H1 (cell line): ENCODE measurements at regions not wholly inside any gene's neighbourhood (a gene's known extent, or its start where the extent isn't known, plus 50 kb on each side); places are given as distances from the start of the nearest gene placed in this dataset.

ENCODE experiments used
- CTCF ChIA-PET: fragments of 300-600 bp; sonication (Branson Sonifier 250); formaldehyde crosslinking; loops from one replicate; lab custom pipeline; 2021; ENCODE audit not compliant: partially characterized antibody; lab: Charles Lee
- POLR2A ChIA-PET: fragments of 300-600 bp; sonication (Branson Sonifier 250); formaldehyde crosslinking; loops from one replicate; lab custom pipeline; 2021; ENCODE audit warnings: inconsistent platforms; ENCODE audit not compliant: partially characterized antibody; lab: Charles Lee
- DNase-seq, 2 experiments: peaks; one replicate each; pipeline versions ENCODE4 v3.0.0 to v3.0.0-alpha.2; 2010 to 2022; ENCODE audit warnings: low spot score in 2 of 2, low read depth in 1 of 2, mixed read lengths in 1 of 2
- FAIRE-seq: peaks from 2 replicates; lab custom pipeline; 2011; peaks lifted over from hg19 to GRCh38; lab: Jason Lieb, UNC
- H2AFZ ChIP-seq: 2 replicates; pipeline ENCODE4 v1.8.1; 2012; ENCODE audit warnings: low read length, inconsistent platforms
- H2AK5ac ChIP-seq: 2 replicates; pipeline ENCODE4 v1.6.1; 2013; ENCODE audit warnings: low read depth, low read length
- H2BK120ac ChIP-seq: replicated peaks from 2 replicates; pipeline ENCODE3; 2013; ENCODE audit warnings: low read depth, low read length, inconsistent platforms
- H2BK12ac ChIP-seq: 2 replicates; pipeline ENCODE4 v1.6.1; 2013; ENCODE audit warnings: low read depth, low read length
- H2BK15ac ChIP-seq: 2 replicates; pipeline ENCODE4 v1.6.1; 2013; ENCODE audit warnings: low read length
- H2BK20ac ChIP-seq: 2 replicates; pipeline ENCODE4 v1.6.1; 2013; ENCODE audit warnings: low read length
- H2BK5ac ChIP-seq: 2 replicates; pipeline ENCODE4 v1.6.1; 2013; ENCODE audit warnings: low read depth, low read length
- H3K14ac ChIP-seq: 2 replicates; pipeline ENCODE4 v1.6.1; 2013; ENCODE audit warnings: inconsistent platforms; ENCODE audit not compliant: insufficient read length
- H3K18ac ChIP-seq: 2 replicates; pipeline ENCODE4 v1.6.1; 2013; ENCODE audit warnings: low read length; ENCODE audit errors: extremely low read depth
- H3K23ac ChIP-seq: 2 replicates; pipeline ENCODE4 v1.6.1; 2013; ENCODE audit warnings: inconsistent platforms; ENCODE audit not compliant: insufficient read length
- H3K23me2 ChIP-seq: 2 replicates; pipeline ENCODE4 v1.6.1; 2013; ENCODE audit warnings: low read depth, low read length
- H3K27ac ChIP-seq: 2 replicates; pipeline ENCODE4 v1.6.1; 2011; ENCODE audit warnings: low read depth, low read length, inconsistent platforms
- H3K27me3 ChIP-seq, 4 experiments: replicated peaks in 1 of 4; 1 replicate in 1 of 4; 2 replicates in 3 of 4; pipeline versions ENCODE4 v1.6.1 to v1.8.1; 2011 to 2013; ENCODE audit warnings: low read length in 3 of 4, mild to moderate bottlenecking in 3 of 4, inconsistent platforms in 2 of 4, mixed read lengths in 2 of 4, moderate library complexity in 1 of 4; ENCODE audit not compliant: control insufficient read depth in 3 of 4, insufficient read depth in 3 of 4; ENCODE audit errors: extremely low read depth in 1 of 4
- H3K36me3 ChIP-seq, 4 experiments: 2 replicates each; pipeline versions ENCODE4 v1.6.1 to v1.8.1; 2011 to 2013; ENCODE audit warnings: mild to moderate bottlenecking in 4 of 4, low read length in 3 of 4, moderate library complexity in 2 of 4, control low read depth in 1 of 4, inconsistent platforms in 1 of 4; ENCODE audit not compliant: insufficient read depth in 4 of 4, control insufficient read depth in 2 of 4
- H3K4ac ChIP-seq: replicated peaks from 2 replicates; pipeline ENCODE3; 2013; ENCODE audit warnings: low read length, low read depth, mixed read lengths, inconsistent platforms; ENCODE audit not compliant: insufficient read length
- H3K4me1 ChIP-seq, 4 experiments: replicated peaks in 1 of 4; 1 replicate in 1 of 4; 2 replicates in 3 of 4; pipeline versions ENCODE4 v1.6.1 to v1.8.1; 2011 to 2013; ENCODE audit warnings: low read length in 3 of 4, inconsistent platforms in 2 of 4, mixed read lengths in 1 of 4; ENCODE audit not compliant: insufficient read depth in 4 of 4, control insufficient read depth in 3 of 4
- H3K4me2 ChIP-seq, 2 experiments: 2 replicates each; pipeline versions ENCODE4 v1.6.1 to v1.8.1; 2011 to 2013; ENCODE audit warnings: low read depth in 2 of 2, low read length in 2 of 2, control low read depth in 1 of 2, inconsistent platforms in 1 of 2, mild to moderate bottlenecking in 1 of 2; ENCODE audit not compliant: insufficient read depth in 1 of 2
- H3K4me3 ChIP-seq, 4 experiments: fragments of 200-600, 300-600 bp in 1 of 4; sonication (generic), shearing (Covaris generic), sonication (Bioruptor Twin) in 1 of 4; 2 replicates each; pipeline versions ENCODE4 v1.5.1 to v1.8.1; 2011 to 2016; ENCODE audit warnings: low read length in 4 of 4, low read depth in 3 of 4, control low read depth in 2 of 4, inconsistent platforms in 2 of 4, mild to moderate bottlenecking in 2 of 4, mixed read lengths in 1 of 4, moderate library complexity in 1 of 4; ENCODE audit not compliant: insufficient read depth in 2 of 4; ENCODE audit errors: extremely low read depth in 1 of 4
- H3K56ac ChIP-seq: replicated peaks from 2 replicates; pipeline ENCODE3; 2013; ENCODE audit warnings: low read depth, mild to moderate bottlenecking, mixed read lengths, low read length, inconsistent platforms; ENCODE audit not compliant: insufficient read length
- H3K79me1 ChIP-seq: 2 replicates; pipeline ENCODE4 v1.6.1; 2013; ENCODE audit warnings: low read depth, low read length, control low read depth
- H3K79me2 ChIP-seq, 2 experiments: 2 replicates each; pipeline versions ENCODE4 v1.6.1 to v1.8.1; 2012 to 2013; ENCODE audit warnings: low read length in 2 of 2, mild to moderate bottlenecking in 2 of 2, inconsistent platforms in 1 of 2; ENCODE audit not compliant: insufficient read depth in 2 of 2, control insufficient read depth in 1 of 2
- H3K9ac ChIP-seq, 4 experiments: replicated peaks in 1 of 4; 1 replicate in 1 of 4; 2 replicates in 3 of 4; pipeline versions ENCODE4 v1.6.1 to v1.8.1; 2011 to 2013; ENCODE audit warnings: low read depth in 3 of 4, low read length in 3 of 4, control low read depth in 2 of 4, mild to moderate bottlenecking in 2 of 4, moderate library complexity in 2 of 4, inconsistent platforms in 1 of 4; ENCODE audit errors: extremely low read depth in 1 of 4
- H3K9me3 ChIP-seq, 2 experiments: 2 replicates each; pipeline versions ENCODE4 v1.6.1 to v1.8.1; 2012 to 2013; ENCODE audit warnings: mild to moderate bottlenecking in 2 of 2, moderate library complexity in 2 of 2, control low read depth in 1 of 2, inconsistent platforms in 1 of 2, low read depth in 1 of 2, low read length in 1 of 2, mixed read lengths in 1 of 2; ENCODE audit not compliant: insufficient read depth in 2 of 2
- H4K20me1 ChIP-seq, 2 experiments: replicated peaks in 1 of 2; 2 replicates each; pipeline versions ENCODE3 to v1.8.1; 2011 to 2013; ENCODE audit warnings: inconsistent platforms in 2 of 2, low read length in 2 of 2, mild to moderate bottlenecking in 1 of 2; ENCODE audit not compliant: insufficient read depth in 2 of 2, control insufficient read depth in 1 of 2
- H4K5ac ChIP-seq: 2 replicates; pipeline ENCODE4 v1.6.1; 2013; ENCODE audit warnings: low read length, low read depth, mixed read lengths, inconsistent platforms; ENCODE audit not compliant: insufficient read length
- H4K8ac ChIP-seq: 2 replicates; pipeline ENCODE4 v1.8.0; 2013; ENCODE audit warnings: mild to moderate bottlenecking, moderate library complexity, low read length, inconsistent platforms; ENCODE audit not compliant: insufficient read depth; ENCODE audit errors: extremely low read depth
- H4K91ac ChIP-seq: replicated peaks from 2 replicates; pipeline ENCODE3; 2013; ENCODE audit warnings: low read length, mixed read lengths, inconsistent platforms; ENCODE audit not compliant: insufficient read length
- ATF2 ChIP-seq: IDR thresholded peaks from 2 replicates; pipeline ENCODE4 v1.6.1; 2012; ENCODE audit warnings: low read length, inconsistent platforms
- ATF3 ChIP-seq: IDR thresholded peaks from 2 replicates; pipeline ENCODE4 v1.6.1; 2011; ENCODE audit warnings: low read depth, mild to moderate bottlenecking, low read length; ENCODE audit not compliant: insufficient read depth
- BRCA1 ChIP-seq: IDR thresholded peaks from 2 replicates; pipeline ENCODE4 v1.6.1; 2012; ENCODE audit warnings: low read depth, low read length, improper control_type of control experiment
- CHD1 ChIP-seq: IDR thresholded peaks from 2 replicates; pipeline ENCODE4 v1.6.1; 2012; ENCODE audit warnings: low read depth, low read length, improper control_type of control experiment
- GTF2F1 ChIP-seq: IDR thresholded peaks from 2 replicates; pipeline ENCODE4 v1.6.1; 2012; ENCODE audit warnings: low read depth, low read length, improper control_type of control experiment, borderline replicate concordance
- POLR2A ChIP-seq, 2 experiments: IDR thresholded peaks; 1 replicate in 1 of 2; 2 replicates in 1 of 2; pipeline ENCODE4 v1.6.1; 2011; ENCODE audit warnings: low read depth in 2 of 2, low read length in 2 of 2, mild to moderate bottlenecking in 2 of 2; ENCODE audit errors: control extremely low read depth in 1 of 2
- POLR2AphosphoS5 ChIP-seq: IDR thresholded peaks from 2 replicates; pipeline ENCODE4 v1.6.1; 2011; ENCODE audit warnings: low read depth, low read length
- RAD21 ChIP-seq, 2 experiments: IDR thresholded peaks in 1 of 2; conservative IDR thresholded peaks in 1 of 2; 2 replicates each; pipeline ENCODE4 v1.6.1; 2011; ENCODE audit warnings: low read depth in 2 of 2, low read length in 2 of 2, improper control_type of control experiment in 1 of 2, inconsistent platforms in 1 of 2, mild to moderate bottlenecking in 1 of 2, moderate library complexity in 1 of 2
- RBBP5 ChIP-seq: IDR thresholded peaks from 2 replicates; pipeline ENCODE4 v1.7.1; 2012; ENCODE audit warnings: low read depth, mild to moderate bottlenecking, inconsistent platforms, low read length, moderate library complexity, borderline replicate concordance
- RFX5 ChIP-seq: IDR thresholded peaks from 2 replicates; pipeline ENCODE4 v1.6.1; 2011; ENCODE audit warnings: low read depth, low read length, improper control_type of control experiment, borderline replicate concordance
- SUZ12 ChIP-seq: fragments of 200-600 bp; sonication (generic); IDR thresholded peaks from 2 replicates; pipeline ENCODE4 v1.6.1; 2012; ENCODE audit warnings: mild to moderate bottlenecking, inconsistent platforms, low read length, moderate library complexity, mixed read lengths
- WGBS, 2 experiments: shearing (Covaris generic) in 1 of 2; methylation state at CpG; one replicate each; pipeline versions ENCODE4 v1.1.6 to v1.1.7; 2013 to 2015; ENCODE audit warnings: low lambda C conversion rate in 2 of 2, mixed read lengths in 2 of 2, inconsistent platforms in 1 of 2, low coverage in 1 of 2, missing lambda C conversion rate in 1 of 2; ENCODE audit not compliant: insufficient replicate concordance in 2 of 2, insufficient coverage in 1 of 2, insufficient read length in 1 of 2; ENCODE audit errors: extremely low coverage in 1 of 2, missing lambda C conversion rate in 1 of 2; 5-methylcytosine and 5-hydroxymethylcytosine counted together

- CTCF ChIA-PET = interaction anchor here (0.9 to 1.5 kb wide), 5 partner anchors 10 to 140 kb away, joined by 3 to 8 read pairs (median 6); no protein-coding TSS in a partner anchor
- Histone ChIP-seq H3K23ac (no peak overlapping the region), H4K8ac (no peak overlapping the region), H3K56ac (no peak overlapping the region), H2BK15ac (no peak overlapping the region), H3K9ac (no peak overlapping the region), H3K4me3 (no peak overlapping the region), H3K79me2 (no peaks in the 10 kb centered on the region), H3K79me1 (no peaks in the 10 kb centered on the region), H3K4me2 (no peak overlapping the region), H2BK20ac (no peak overlapping the region), H3K23me2 (no peaks in the 10 kb centered on the region), H2AK5ac (no peak overlapping the region), H3K27ac (no peak overlapping the region), H4K91ac (no peak overlapping the region), H3K4ac (no peak overlapping the region), H2BK5ac (no peak overlapping the region), H3K9me3 (no peaks in the 10 kb centered on the region), H3K4me1 (no peaks in the 10 kb centered on the region), H4K20me1 (no peaks in the 10 kb centered on the region), H2BK120ac (no peak overlapping the region), H3K18ac (no peak overlapping the region), H4K5ac (no peak overlapping the region), H3K14ac (no peak overlapping the region), H3K36me3 (no peaks in the 10 kb centered on the region), H2BK12ac (no peak overlapping the region), H2AFZ (no peak overlapping the region), H3K27me3 (no peaks in the 10 kb centered on the region)
- peak in 1 of 2 experiments; percentile 10 for DNase-seq
- 92% methylated on average over 5 of the region's 5 CpGs; no CpG with 5 or more reads in 1 of the 2 experiments for WGBS, 2 experiments
- POLR2A ChIA-PET = no interaction called here
- FAIRE-seq = no peak
- TF ChIP-seq POLR2AphosphoS5 = no peak
- TF ChIP-seq POLR2A (IDR thresholded peaks at IDR 0.05; ENCODE audit: control extremely low read depth in 1 of 2, low read depth in 2 of 2, low read length in 2 of 2) = no peak
- no peak for TF ChIP-seq ATF3
- TF ChIP-seq RBBP5 = no peak
- no peak for TF ChIP-seq BRCA1
- TF ChIP-seq ATF2 = no peak
- no peak for TF ChIP-seq GTF2F1
- TF ChIP-seq CHD1 = no peak
- TF ChIP-seq RAD21 (IDR thresholded peaks at IDR 0.05 in 1 of 2, conservative IDR thresholded peaks at IDR 0.05 in 1 of 2; ENCODE audit: low read depth in 2 of 2, low read length in 2 of 2) = no peak; a peak in 1 of 4 replicates
- no peak for TF ChIP-seq RFX5
- no peak for TF ChIP-seq SUZ12
Observed at GRCh38 chr7:32217341-32218153, 147.3 kb upstream of the PDE1C start.
